CD4-positive, alpha-beta T cell treated with Interleukin-12 subunit alpha and Interleukin-12 subunit beta, for 1 hour (primary cell): ENCODE measurements at regions not wholly inside any gene's neighbourhood (a gene's known extent, or its start where the extent isn't known, plus 50 kb on each side); places are given as distances from the start of the nearest gene placed in this dataset.

Experiments used
- DNase-seq: peaks from one replicate; pipeline ENCODE4 v3.0.0-alpha.2; 2020

DNA sequence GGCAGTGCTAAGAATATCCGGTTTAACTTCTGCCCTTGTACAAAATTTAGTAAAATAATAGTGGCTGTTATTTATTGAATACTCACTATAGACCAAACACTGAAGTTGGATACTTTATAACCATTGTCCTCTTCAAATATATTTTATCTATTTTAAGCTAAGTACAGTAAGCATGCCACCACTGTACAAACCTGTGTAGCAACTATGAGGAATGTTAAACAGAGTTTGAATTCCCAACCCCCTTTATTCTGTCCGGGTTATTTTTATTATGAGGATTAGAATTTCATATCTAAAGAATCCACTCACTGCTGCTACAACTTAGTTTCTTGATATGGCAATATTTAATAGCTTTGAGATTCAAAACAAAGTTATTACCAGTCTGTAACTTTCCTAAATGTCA lies 203.5 kb upstream of the RBMS3 start:
- DNase-seq, result no peak

DNA sequence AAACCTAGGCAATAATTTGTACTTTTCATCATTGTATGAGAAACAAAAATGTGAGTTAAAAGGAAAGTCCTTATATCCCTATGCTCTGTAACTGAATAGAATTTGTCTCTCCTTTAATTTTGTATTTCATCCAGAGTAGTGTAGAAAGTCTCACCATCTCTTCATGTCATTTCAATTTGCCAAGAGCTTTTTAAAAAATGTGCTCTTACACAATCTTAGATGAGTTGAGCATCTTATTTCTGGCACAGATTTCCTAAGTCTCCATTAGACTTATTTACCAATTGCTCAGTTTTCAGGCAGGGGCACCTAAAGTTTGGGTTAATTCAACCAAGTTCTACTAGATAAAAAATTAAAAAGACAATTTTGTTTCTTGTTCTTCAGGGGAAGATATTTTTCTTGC lies 201.5 kb upstream of the RBMS3 start:
- no peak for DNase-seq

DNA sequence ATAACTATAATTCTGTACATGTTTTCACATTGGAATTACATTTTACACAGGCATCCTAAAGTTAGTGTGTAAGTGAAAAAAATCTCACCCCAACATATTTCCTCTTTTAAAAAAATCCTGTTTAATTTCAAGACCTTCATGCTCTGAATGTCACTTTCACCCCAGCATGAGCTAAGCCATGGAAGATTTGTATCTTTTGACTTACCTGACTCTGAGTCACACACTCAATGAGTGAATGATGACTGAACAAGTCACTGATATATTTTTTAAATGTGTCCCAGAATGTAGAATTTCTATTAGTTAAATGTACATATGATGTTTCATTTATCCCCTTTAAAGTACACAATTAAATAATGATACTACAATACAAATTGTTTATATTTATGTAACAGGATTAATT lies 199.9 kb upstream of the RBMS3 start:
- DNase-seq, result no peak

DNA sequence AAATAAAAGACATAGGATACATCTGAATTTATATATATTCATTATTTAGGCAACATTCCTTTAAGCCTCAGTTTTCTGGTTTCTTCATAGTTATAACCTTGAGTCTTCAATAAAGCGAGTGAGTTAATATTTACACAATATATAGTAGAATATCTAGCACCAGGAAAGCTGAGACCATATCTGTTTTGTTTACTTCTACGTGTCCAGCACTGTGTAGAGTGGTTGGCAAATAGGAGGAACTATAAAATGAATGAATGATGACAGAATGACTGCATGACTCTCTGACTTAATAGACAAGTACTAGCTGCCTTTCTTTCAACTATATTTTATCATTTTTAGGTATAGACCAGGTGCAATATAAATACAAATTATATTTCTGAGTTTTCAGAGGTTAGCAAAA lies 197.8 kb upstream of the RBMS3 start:
- no peak for DNase-seq

DNA sequence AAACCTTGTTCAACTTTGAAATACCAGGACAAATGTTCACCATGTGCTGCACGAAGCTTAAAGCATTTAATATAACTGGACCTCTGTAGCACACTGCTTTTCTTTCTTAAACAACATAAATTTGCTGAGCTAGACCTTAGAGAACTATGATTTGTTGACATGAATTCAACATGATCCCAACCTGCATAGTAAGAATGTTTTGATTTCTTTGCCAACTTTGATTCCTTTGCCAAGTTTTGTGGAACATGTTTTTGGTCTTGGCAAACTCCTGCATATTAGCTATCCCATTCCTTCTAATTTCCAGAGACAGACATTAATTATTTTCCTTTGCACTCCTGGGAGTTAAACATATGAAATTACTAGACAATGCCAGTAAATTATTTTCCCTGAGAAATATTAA lies 197.2 kb upstream of the RBMS3 start:
- DNase-seq, result no peak

DNA sequence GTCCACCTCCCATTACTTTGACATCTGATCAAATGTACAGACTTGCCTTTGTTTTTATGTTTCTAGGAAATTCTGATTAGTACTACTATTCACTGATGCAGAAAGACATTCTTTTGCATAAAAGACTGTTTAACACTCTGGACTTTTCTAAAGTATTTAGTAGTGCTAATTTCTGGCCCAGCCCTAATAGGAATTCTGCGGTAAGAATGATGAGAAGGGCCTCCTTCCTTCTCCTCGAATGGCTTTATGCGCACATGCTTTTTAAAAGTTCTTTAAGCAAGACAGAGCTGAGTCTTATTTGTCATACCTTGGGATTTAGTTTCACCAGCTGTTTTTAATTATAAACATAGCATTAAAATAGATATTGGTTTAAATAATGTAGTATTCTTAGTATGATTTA lies 192.3 kb upstream of the RBMS3 start:
- no peak for DNase-seq

DNA sequence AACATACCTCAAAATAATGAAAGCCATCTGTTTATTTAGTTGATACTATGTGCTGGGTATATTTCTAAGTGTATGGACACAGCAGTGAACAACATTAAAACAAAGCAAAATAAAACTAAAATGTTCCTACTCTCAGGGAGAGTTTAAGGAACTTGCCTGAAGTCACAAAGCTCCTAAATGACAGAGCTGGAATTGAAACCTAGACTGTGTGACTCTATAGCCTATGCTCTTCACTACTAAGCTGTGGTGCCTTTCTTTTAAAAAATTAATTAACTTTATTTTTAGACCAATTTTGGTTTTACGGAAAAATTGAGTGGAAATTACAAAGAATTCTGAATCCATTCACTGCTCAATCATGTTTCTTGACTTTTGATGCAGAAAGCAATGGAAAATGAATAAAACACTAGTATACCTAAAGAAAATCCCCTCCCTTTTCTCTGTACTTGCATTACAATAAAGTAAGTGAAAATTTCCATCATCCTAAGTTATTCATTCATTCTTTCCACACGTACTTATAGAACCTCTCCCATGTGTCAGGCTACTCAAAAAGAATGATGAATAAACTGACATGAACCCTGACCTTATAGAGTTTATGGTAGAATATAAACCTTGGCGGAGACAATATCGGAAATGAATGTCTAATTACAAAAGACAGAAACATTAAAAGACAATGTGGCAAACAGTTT lies 189.8 kb upstream of the RBMS3 start:
- no peak for DNase-seq

DNA sequence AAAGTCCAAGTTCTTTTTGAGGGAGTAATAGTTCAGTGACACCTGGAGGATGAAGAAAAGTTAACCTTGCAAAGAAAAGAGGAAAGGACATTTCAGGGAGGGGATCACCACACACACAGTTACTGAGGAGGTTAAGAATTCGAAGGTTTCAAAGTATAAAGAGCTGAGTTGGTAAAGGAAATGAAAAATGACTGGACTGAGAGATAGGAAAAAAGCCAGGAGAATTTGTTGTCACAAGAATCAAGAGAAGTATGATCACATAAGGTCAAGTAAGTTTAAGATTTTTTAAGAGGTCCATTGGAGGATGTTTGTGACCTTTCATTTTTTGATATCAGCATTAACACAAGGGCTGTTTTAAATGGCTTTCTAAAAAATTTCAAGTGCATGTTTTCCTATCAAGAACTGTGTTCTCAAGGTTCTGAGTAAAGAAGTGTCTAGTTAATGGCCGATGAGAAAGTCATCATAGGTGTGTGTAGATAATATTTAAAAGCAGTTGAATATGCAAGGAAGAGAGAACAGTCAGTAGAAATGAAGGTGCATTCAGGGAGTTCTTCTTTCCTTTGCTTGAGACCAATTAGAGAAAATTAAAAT lies 189.2 kb upstream of the RBMS3 start:
- DNase-seq, result no peak

DNA sequence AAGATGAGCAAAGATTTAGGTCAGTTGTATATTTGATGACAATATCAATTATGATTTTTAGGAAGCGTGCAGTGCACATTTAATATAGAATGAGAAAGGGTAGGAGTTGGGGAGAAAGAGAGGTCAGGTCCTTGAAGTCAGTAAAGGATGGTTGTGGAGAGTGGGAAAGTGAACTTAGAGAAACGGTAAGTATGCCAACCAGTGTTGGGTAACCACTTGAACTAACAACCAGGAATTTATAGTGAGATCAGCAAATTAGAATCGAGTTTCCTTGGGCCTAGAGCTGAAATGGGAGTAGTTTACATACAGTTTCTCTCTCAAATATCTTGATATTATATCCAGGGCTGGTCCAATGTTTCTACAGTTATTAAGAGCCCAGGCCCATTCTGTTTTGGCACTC lies 188.5 kb upstream of the RBMS3 start:
- DNase-seq, result no peak

DNA sequence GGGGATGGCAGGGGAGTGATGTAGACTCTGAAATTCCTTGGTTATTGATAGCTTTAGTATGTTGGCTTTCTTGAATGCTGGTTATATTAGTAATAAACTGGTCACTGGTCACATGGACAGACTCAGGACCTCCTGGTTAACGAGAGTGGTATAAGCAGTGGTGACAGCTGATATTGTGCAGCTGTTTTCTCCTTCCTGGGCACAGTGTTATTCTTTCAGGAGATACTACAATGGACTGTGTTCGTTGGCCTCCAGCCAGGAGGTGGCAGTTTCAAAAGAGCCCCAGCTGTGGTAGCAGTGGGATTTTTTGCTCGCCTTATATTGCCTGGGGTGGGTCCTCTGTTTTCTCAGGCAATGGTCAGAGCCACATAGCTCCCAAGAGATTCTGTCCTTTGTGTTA lies 181.6 kb upstream of the RBMS3 start:
- DNase-seq, result no peak

DNA sequence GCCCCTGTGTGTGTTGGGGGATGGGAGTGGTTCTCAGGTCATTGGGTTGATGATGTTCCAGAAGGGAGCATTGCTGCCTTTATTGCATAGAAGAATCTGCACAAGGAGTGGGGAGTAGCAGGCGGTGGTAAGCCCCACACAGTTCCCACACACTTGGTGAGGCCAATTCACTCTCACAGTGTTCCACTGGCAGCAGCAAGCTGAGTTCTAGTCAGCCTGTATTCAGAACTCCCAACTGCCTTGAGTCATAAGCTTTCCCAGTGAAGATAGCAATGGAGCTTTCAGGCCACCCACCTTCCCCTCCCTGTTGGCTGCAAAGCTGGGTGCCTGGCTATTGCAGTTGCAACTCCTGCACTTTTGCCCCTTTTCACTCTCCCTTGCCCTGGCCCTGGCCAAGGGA lies 181.1 kb upstream of the RBMS3 start:
- no peak for DNase-seq

DNA sequence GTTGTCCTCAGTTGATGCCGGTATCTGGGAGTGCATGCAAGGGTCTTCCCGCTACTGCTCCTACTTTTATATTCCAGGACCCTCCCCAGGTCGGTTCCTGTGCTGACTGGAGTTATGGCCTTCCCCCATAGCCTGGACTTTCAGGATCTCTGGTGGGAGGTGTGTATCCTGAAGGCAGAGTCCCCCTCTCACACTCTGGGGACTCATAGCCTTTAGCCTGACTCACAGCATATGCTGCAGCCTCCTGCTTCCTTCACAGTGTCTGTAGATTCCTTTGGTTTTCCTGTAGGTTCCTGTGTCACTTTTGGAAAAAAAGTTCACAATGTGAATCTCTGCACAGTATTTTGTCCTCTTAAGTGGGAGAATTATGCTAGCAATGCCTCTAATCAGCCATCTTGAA lies 180.6 kb upstream of the RBMS3 start:
- no peak for DNase-seq

DNA sequence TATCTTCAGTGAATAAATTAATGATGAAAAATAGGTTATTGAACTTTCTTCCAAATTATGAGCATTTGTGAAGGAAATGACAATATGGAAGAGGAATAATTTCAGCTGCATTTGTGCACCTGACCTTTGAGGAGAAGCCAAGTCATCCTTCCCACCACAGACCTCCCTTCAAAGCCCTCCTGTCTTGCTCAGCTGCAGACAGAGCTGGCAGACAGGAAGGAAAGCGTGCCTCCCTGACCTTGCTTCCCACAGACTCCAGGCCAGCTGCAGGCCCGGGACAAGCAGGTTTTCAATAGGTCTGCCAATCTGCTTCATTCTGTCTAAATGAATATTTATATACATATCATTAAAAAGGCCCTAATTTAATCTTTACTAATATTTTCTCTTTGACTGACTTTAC lies 152.9 kb upstream of the RBMS3 start:
- DNase-seq, result no peak

DNA sequence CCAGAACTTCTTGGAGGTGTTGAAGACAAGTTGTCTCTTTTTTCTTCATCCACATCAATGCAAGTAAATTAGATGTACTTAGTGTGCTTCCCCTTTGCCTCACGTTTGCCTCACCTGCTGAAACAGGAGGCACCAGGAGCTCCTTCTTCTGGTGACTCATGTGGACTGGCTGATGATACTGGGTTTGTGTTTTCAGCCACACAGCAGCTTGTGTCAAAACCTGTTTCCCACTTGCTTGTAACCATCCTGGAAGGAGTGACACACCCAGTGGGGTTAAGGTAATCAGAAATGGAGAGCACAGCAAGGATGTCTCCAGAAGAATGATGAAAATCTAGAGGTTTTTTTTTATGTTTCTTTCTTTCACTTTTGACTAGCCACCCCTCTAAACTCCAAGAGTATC lies 143.3 kb upstream of the RBMS3 start:
- no peak for DNase-seq

DNA sequence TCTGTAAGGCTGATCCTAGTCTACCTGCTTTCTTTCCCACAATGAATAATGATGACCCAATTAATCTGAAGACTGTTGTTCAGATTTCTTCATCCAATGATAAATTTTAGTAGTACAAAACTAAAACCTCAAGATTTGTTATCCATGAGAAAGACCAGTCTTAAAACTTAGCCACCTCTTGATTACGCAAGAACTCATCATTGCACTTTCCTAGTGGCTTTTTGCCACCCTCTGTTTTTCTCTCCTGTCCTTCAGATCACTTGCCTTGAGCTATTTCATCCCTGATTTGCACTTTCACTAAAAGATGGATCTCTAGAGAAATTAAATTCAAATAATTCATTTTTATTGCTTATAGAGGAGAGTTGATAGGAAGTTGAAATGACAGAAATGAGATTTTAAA lies 142.7 kb upstream of the RBMS3 start:
- DNase-seq, result no peak

DNA sequence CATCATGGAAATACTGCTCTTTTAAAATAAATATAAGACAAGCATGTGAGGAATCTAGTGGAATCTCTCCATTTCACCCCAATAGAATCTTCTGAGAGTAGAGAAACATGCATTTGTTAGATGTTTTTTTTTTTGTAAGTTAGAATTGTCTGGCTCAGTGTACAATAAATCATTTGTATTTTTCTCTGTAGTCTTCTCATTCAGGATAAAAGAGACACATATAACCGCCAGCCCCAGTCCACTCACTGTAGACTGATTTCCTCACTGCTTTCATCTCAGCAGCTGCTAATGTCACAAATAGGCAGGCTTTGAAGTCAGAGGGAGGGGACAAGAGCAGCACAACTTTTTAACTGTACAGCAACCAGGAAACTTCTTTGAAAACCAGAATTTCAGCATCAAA lies 140.2 kb upstream of the RBMS3 start:
- no peak for DNase-seq

DNA sequence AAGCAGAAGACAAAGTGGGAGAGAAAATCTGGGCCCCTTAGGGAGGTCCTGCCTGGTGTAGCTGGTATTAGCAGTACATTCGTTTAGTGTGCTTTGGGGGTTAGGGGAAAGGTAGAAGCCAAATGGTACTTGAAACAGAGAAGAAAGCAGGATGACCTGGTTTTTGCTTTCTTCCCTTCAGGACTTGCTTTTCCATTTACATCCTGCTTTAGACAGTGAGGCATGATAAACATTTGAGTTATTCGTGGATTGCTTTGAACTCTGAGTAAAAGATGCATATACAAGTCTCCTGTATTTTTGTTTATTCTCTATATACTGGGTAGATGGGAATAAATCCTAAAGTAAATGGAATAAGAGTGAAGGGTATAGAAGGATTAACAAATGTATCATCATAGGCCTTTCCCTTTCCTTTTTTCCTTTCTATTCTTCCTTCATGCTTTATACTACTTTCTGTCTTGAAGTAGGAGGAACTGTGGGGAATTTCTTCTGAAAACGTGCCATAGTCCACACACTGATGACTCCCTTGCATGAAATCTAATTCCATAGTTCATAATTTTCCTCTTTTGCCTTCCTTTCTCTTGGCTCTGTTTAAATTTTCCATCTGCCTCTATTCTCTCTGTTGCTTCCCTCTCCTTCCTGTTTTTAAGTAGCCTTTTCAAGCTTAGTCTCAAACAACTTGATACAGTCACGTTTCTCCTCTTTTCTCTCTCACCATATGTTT lies 139.5 kb upstream of the RBMS3 start:
- no peak for DNase-seq

DNA sequence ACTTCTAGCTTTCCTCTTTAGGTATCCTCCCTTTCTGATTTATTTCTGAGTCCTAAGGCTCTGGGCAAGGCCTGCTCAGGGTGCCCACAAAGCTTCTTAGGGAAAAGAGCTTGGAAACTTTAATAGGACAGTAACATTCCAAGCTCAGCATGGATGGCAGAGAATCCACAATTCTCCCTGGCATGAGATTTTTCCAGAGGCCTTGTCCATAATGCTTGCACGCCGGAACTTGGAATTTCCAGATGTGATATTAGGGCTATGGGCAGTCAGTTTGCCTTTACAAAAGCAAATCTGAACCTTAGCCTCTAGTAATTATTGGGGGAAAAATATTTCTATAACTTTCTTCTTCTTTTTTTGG lies 139.0 kb upstream of the RBMS3 start:
- no peak for DNase-seq

DNA sequence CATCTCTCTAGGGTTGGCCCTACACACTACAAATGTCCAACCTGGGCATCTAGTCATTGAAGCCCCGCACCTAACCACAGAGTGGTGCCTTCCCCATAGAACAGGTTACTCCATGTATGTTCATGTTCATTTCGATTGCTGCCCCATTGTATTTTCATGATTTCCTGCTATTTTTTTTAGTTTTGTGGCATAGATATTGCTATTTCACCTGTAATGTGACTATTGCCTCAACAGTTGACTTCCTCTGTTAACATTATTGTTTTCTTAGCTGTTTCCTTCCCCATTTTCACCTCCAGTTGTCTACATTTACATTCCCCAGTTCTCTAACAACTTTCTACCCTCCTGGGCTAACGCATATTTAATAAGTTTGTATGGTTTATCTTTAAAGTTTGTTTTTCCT lies 137.7 kb upstream of the RBMS3 start:
- no peak for DNase-seq

DNA sequence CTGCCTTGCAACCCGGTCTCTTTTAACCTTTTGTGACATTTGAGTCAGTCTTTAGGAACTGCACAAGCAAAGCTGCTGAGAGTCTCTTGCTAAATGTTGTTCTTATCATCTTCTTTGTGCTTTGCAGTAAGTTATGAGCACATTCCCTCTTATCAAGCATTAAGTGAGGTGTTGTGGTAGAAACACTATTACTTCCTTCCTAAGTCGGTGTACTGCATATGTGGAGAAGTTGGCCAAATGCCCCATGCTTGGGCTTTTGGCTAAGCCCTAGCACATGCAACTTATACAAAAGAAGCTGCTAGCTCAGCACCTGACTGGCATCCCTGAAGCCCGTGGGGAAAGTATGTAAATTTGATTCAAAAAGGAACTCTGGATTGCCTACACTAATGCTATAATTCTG lies 136.5 kb upstream of the RBMS3 start:
- DNase-seq, result no peak

DNA sequence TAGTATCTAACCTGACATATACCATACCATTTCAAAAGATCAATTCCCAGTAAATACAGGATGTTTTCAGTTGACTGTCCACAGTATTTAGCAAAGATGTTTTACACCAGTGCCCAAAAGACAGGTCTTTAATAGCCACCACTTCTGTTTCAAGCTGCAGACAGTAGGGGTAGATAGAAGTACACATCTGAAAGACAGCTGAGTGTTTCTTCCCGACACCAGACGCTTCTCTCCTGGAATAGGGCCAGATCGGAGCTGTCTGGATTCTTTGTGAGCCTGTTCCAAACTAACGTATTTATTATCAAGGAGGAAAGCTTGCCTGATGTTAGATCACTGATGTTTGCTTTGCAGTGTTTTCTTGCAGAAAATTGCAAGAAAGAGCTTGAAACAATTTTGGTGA lies 136.1 kb upstream of the RBMS3 start:
- no peak for DNase-seq

DNA sequence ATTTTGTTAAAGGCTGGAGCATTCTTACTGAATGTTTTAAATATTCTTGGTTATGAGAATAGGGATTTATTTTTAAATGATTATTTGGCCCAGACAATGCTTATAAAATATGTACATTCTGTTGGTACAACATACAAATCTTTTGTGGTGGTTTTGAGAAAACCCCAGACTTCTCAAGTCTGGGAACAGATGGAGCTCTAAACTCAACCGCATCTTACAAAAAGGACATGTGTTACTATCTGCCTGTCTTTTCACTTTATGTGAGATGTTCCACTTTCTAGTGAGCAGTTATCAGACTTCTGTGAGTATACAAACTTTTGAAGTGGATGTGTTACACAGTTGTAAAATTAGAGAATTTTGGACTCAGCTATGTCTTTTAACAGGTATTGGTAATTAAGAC lies 135.5 kb upstream of the RBMS3 start:
- no peak for DNase-seq

DNA sequence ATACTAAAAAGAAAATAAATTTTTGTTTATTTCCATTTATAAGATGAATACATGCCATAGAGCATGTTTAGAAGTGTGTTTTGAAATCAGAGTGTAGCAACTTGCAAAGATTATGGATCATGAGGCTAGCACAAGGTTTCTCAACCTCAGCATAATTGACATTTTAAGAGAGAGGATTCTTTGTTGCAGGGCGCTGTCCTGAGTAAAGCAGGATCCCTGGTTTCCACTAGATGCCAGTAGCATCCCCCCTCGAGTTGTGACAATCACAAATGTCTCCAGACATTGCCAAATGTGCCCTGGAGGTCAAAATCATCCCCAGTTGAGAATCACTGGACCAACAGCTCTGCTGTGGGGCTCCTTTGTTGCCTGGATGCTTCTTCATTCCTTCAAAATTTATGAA lies 128.5 kb upstream of the RBMS3 start:
- DNase-seq, result no peak

DNA sequence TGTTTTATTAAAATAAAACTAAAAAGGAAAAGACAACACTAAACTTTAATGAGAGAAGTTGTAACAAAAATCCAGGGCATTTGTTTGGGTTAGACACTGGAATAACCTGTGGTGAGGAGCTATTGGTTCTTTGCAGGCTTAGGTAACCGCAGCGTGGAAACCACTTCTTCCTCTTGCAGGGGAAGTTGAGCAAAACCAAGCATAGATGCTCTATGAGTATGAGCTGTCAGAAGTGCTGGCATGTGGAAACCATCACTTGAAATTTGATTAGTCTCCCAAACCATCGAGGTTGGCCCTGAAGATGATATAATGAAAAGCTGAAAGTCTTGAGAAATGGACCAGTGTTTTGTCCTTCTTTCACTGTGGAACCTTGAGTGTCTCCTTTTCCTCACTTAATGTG lies 127.1 kb upstream of the RBMS3 start:
- peak; percentile 8 for DNase-seq
